ENCODE measurements at regions not wholly inside any gene's neighbourhood (a gene's known extent, or its start where the extent isn't known, plus 50 kb on each side); places are given as distances from the start of the nearest gene placed in this dataset.

DNA sequence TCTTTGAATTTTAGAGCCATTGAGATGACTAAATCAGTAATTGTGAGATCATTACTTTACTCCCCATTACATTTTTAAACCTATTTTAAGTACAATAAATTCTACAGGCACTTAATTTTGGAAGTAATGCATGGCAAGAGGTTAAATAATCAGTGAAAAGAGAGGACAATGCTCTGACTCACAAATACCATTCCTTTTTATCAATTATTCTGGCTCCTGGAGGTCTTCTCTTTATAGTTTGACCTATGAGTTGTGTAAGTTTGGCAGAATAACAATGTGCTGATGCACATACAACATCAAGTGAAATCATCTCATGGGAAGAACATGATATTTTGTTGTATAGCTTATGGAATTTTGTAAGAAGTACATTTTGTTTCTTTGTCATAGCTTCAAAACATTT, 166.7 kb downstream of the TMTC3 start:
- intact Hi-C loops (cut with DNase I, micrococcal nuclease), result no loop called here
- DNase-seq (no peak), ATAC-seq (no peak)

GRCh38 chr12:88309546-88309945, 167.4 kb downstream of the TMTC3 start:
- ATAC-seq, result no peak
- intact Hi-C loops (cut with DNase I, micrococcal nuclease), result no loop called here

GRCh38 chr12:88310069-88310468, 168.0 kb downstream of the TMTC3 start:
- DNase-seq (no peak), ATAC-seq (no peak)

More at GRCh38 chr12:88309546-88309945, 167.4 kb downstream of the TMTC3 start:
- no peak for DNase-seq

GRCh38 chr12:88310666-88311065, 168.6 kb downstream of the TMTC3 start:
- ATAC-seq, result no peak
- DNase-seq, result no peak
- intact Hi-C loops (cut with DNase I, micrococcal nuclease), result no loop called here

More at GRCh38 chr12:88310069-88310468, 168.0 kb downstream of the TMTC3 start:
- intact Hi-C loops (cut with DNase I, micrococcal nuclease), result no loop called here

GRCh38 chr12:88313554-88313953, 171.4 kb downstream of the TMTC3 start:
- intact Hi-C loops (cut with DNase I, micrococcal nuclease), result no loop called here
- ATAC-seq, result no peak
- DNase-seq, result no peak

GRCh38 chr12:88314706-88315105, 172.6 kb downstream of the TMTC3 start:
- intact Hi-C loops (cut with DNase I, micrococcal nuclease), result no loop called here
- DNase-seq, result no peak

GRCh38 chr12:88318726-88319125, 176.6 kb downstream of the TMTC3 start:
- ATAC-seq (no peak), DNase-seq (no peak)
- intact Hi-C loops (cut with DNase I, micrococcal nuclease), result no loop called here

More at GRCh38 chr12:88314706-88315105, 172.6 kb downstream of the TMTC3 start:
- no peak for ATAC-seq

DNA sequence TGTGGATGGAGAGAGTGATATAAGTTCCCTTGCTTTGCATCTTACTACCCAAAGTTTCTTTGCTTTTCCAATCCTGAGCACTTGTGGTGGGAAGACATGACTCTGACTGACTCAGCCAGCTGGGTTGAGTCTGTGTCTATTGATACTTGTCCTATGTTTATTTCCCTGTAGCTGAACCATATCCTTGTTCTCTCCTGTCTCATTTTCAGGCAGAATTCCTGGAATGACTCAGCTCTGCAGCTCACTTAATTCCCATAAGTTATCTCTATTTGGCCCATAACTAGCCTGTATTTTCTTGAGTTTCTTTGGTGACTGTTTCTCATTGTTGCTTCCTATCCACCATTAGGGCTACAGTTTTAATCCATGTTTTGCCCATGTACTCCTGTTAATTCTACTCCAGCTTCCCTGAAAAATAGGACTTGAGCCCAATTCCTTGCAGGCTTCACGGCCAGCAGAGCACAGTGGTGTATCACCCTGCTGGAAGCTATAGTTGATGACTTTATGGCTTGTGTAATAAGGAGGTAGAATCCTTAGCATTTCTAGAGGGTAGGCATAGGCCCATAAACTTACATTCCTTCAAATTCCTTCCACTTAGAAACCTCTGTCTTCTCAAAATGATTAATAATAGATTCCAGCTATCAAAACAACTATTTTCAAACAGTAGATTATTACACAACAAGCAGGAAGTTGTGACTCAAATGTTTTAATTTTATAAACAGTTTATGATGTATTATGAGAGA, 183.1 kb downstream of the TMTC3 start:
- no peak for ATAC-seq

DNA sequence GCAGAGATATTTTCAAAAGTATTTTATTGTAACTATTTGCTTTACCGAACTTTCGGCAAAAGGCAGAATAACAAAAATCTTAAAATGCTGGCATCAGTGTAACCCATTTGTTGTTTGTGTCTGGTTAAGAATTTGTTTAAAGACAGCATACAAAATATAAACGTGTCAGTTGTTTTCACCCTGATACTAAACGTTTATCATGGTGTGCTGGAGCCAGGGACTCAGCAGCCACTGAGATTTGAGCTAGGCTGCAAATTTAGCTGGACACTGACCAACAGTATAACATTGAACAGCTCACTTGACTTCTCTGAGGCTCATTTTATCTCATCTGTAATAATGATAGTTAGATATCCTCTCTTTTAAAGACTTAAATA, 183.7 kb downstream of the TMTC3 start:
- intact Hi-C loops (cut with DNase I, micrococcal nuclease), result no loop called here
- DNase-seq, result no peak
- no peak for ATAC-seq

More for the DNA sequence above, 183.1 kb downstream of the TMTC3 start:
- no peak for DNase-seq
- intact Hi-C loops (cut with DNase I, micrococcal nuclease), result no loop called here

GRCh38 chr12:88327276-88327675, 185.2 kb downstream of the TMTC3 start:
- intact Hi-C loops (cut with DNase I, micrococcal nuclease), result no loop called here
- ATAC-seq (no peak), DNase-seq (no peak)

DNA sequence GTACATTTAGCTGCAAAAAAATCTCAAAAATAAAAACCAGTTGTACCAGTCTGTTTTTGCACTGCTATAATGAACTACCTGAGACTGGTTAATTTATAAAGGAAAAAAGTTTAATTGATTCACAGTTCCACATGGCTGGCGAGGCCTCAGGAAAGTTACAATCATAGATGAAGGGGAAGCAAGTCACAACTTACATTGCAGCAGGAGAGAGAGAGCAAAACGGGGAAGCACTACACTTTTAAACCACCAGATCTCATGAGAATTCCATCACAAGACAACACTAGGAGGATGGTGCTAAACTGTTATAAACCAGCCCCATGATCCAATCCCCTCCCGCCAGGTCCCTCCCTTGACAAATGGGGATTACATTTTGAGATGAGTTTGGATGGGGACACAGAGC, 186.0 kb downstream of the TMTC3 start:
- DNase-seq, result no peak
- intact Hi-C loops (cut with DNase I, micrococcal nuclease), result no loop called here

DNA sequence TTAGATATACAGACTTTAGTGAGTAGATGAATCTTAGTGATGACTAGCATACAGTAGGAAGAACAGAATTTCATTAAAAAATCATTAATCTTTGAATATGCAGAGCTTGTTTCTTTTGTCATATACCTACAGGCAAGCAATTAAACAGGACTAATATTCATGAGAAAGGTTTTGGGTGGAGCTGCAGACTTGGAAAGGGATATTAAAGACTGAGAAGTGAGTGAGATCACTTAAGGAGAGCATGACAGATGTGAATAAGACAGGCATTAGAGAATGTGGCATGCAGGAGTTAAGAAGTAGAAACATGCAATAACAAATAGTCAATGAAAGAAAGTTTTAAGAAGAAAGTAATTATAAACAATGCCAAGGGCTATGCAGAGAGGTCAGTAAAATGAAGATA, 187.7 kb downstream of the TMTC3 start:
- intact Hi-C loops (cut with DNase I, micrococcal nuclease), result no loop called here
- no peak for ATAC-seq
- DNase-seq, result no peak

More for the DNA sequence above, 186.0 kb downstream of the TMTC3 start:
- ATAC-seq, result no peak

DNA sequence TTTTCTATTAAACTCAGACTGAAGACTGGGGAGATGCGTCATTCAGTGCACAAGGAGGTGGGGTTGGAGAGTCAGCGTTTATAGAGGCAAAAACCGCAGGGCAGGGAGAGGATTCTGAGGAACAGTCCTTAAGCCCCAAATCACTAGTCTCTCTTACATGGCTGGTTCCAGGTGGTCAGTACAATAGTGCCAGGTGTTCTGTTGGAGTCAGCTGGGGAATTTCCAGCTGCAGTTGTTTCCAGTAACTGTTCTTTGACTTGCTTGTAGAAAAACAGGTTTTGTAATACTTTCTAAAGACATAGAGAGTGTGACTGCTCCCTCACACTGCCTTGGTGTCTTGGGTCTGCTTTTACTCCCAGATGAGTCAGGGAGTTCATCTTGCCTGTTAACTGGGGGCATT, 192.2 kb downstream of the TMTC3 start:
- DNase-seq, result no peak
- no peak for ATAC-seq
- intact Hi-C loops (cut with DNase I, micrococcal nuclease), result no loop called here

- intact Hi-C loops (cut with DNase I, micrococcal nuclease), result no loop called here
- ATAC-seq, result no peak
- DNase-seq, result no peak
Measured at GRCh38 chr12:88336076-88336739, 194.1 kb downstream of the TMTC3 start.

GRCh38 chr12:88338486-88338885, 196.4 kb downstream of the TMTC3 start:
- intact Hi-C loops (cut with DNase I, micrococcal nuclease), result no loop called here
- no peak for ATAC-seq
- DNase-seq, result no peak

DNA sequence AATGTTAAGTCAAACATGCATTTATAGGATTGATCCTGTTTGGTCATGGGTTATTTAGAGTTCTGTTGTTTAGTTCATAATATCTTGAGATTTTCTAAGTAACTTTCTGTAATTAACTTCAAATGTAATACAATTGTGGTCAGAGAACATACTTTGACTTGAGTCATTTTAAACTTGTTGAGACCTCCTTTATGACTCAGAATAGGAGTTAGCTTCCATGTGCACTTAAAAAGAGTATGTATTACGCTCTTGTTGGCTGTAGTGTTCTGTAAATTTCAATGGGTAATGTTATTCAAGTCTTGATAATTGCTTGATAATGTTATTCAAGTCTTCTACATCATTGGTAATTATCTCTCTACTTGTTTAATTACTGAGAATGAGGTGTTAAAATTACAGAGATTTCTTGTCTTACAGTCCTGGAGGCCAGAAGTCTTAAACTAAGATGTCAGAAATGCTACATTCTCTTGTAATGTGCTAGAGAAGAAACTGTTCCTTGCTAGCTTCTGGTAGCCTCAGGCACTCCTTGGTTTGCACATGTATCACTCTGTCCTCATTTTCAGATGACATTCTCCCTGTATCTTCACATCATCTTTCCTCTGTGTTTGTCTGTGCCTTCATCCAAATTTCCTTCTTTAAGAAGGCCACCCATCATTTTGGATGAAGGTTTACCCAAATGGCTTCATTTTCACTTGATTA, 197.3 kb downstream of the TMTC3 start:
- no peak for DNase-seq
- ATAC-seq, result no peak
- intact Hi-C loops (cut with DNase I, micrococcal nuclease), result no loop called here

DNA sequence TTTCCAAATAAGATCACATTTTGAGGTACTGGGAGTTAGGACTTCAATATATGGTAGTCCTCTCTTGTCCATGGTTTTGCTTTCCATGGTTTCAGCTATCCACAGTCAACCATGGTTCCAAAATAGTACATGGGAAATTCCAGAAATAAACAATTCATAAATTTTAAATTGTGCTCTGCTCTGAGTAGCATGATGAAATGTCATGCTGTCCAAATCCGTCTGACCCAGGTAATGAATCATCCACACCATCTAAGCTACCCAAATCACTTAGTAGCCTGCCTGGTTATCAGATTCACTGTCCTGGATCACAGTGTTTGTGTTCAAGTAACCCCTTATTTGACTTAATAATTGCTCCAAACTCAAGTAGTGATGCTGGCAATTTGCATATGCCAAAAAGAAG, 197.9 kb downstream of the TMTC3 start:
- ATAC-seq (no peak), DNase-seq (no peak)
- intact Hi-C loops (cut with DNase I, micrococcal nuclease), result no loop called here

GRCh38 chr12:88342251-88342806, 200.2 kb downstream of the TMTC3 start:
- DNase-seq (no peak), ATAC-seq (no peak)
- intact Hi-C loops (cut with DNase I, micrococcal nuclease), result no loop called here

- intact Hi-C loops (cut with DNase I, micrococcal nuclease), result no loop called here
- no peak for DNase-seq
- ATAC-seq, result no peak
Measured at GRCh38 chr12:88351146-88351545, 209.0 kb downstream of the TMTC3 start.

- no peak for ATAC-seq
- intact Hi-C loops (cut with DNase I, micrococcal nuclease), result no loop called here
- DNase-seq, result no peak
Measured at GRCh38 chr12:88354691-88355090, 212.6 kb downstream of the TMTC3 start.

Measured in left colon (tissue), 2 donors.